Nephron progenitor cell (in vitro differentiated cells): ENCODE measurements at regions not wholly inside any gene's neighbourhood (a gene's known extent, or its start where the extent isn't known, plus 50 kb on each side); places are given as distances from the start of the nearest gene placed in this dataset.
A peak's percentile ranks its signal among the peaks of the same experiment; 100 is the strongest.
"Not testable (repeated sequence)": the region's sequence is repeated elsewhere in the genome, so short reads cannot be mapped to it uniquely, and the experiment has no call there.

Experiments
- DNase-seq: peaks from one replicate; pipeline ENCODE4 v3.0.0; 2021
- H3K27ac Mint-ChIP-seq: 2 replicates; pipeline ENCODE4 v1.8.0; 2021; ENCODE audit warnings: mild to moderate bottlenecking, moderate library complexity, mixed read lengths
- H3K27me3 Mint-ChIP-seq: 2 replicates; pipeline ENCODE4 v1.8.0; 2021; ENCODE audit warnings: mild to moderate bottlenecking, low read depth, mixed read lengths; ENCODE audit not compliant: poor library complexity
- H3K36me3 Mint-ChIP-seq: 2 replicates; pipeline ENCODE4 v1.8.0; 2021; ENCODE audit warnings: low read depth, mixed read lengths
- H3K4me1 Mint-ChIP-seq: 2 replicates; pipeline ENCODE4 v1.8.0; 2021; ENCODE audit warnings: mixed read lengths
- H3K4me3 Mint-ChIP-seq: 2 replicates; pipeline ENCODE4 v1.8.0; 2021; ENCODE audit warnings: mild to moderate bottlenecking, moderate library complexity, mixed read lengths
- H3K9me3 Mint-ChIP-seq: 2 replicates; pipeline ENCODE4 v1.8.0; 2021; ENCODE audit warnings: mild to moderate bottlenecking, moderate library complexity, mixed read lengths
- CTCF ChIP-seq: fragments of 200-600 bp; sonication (generic); IDR thresholded peaks from 2 replicates; pipeline ENCODE4 v1.5.0; 2021; ENCODE audit warnings: antibody characterized with exemption

DNA sequence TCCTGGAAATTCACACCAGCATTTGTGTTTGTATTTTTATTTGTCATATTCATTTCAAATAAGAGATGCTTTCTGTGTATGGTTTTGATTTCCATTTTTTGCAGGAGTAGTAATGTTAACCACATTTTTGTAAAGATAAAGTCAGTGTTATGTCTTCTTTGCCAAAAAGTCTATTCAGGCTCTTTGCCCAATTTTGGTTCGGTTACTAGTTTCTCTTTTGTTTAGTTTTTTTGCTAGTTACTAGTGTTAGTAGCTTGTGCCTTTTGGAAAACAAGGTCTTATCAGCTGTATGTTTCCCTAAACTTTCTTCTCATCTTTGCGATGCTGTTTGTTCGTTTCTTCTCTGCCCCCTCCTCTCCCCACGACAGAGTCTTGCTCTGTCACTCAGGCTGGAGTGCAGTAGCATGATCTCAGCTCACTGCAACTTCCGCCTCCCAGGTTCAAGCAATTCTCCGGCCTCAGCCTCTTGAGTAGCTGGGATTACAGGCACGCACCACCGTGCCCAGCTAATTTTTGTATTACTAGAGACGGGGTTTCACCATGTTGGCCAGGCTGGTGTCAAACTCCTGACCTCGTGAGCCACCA lies 112.3 kb upstream of the GRK3 start:
- H3K27me3 Mint-ChIP-seq = no peaks in the 10 kb centered on the region
- H3K4me3 Mint-ChIP-seq = peak overlapping the region; percentile 16
- H3K27ac Mint-ChIP-seq = no peak overlapping the region
- no peaks in the 10 kb centered on the region for H3K9me3 Mint-ChIP-seq
- H3K36me3 Mint-ChIP-seq = peaks cover 32% of the 10 kb centered on the region
- no peak for TF ChIP-seq CTCF
- peaks cover 46% of the 10 kb centered on the region for H3K4me1 Mint-ChIP-seq
- DNase-seq = no peak

GRCh38 chr22:25453058-25453457 lies 111.4 kb upstream of the GRK3 start:
- no peak for DNase-seq
- Mint-ChIP-seq H3K4me3 (no peak overlapping the region), H3K27ac (no peak overlapping the region), H3K36me3 (peaks cover 32% of the 10 kb centered on the region), H3K9me3 (no peaks in the 10 kb centered on the region), H3K27me3 (no peaks in the 10 kb centered on the region), H3K4me1 (peaks cover 37% of the 10 kb centered on the region)
- no peak for TF ChIP-seq CTCF

GRCh38 chr22:25453557-25453956 lies 110.9 kb upstream of the GRK3 start:
- Mint-ChIP-seq H3K9me3 (no peaks in the 10 kb centered on the region), H3K27ac (no peak overlapping the region), H3K27me3 (no peaks in the 10 kb centered on the region), H3K36me3 (peaks cover 35% of the 10 kb centered on the region), H3K4me1 (peaks cover 37% of the 10 kb centered on the region), H3K4me3 (no peak overlapping the region)
- DNase-seq = no peak
- TF ChIP-seq CTCF = no peak

DNA sequence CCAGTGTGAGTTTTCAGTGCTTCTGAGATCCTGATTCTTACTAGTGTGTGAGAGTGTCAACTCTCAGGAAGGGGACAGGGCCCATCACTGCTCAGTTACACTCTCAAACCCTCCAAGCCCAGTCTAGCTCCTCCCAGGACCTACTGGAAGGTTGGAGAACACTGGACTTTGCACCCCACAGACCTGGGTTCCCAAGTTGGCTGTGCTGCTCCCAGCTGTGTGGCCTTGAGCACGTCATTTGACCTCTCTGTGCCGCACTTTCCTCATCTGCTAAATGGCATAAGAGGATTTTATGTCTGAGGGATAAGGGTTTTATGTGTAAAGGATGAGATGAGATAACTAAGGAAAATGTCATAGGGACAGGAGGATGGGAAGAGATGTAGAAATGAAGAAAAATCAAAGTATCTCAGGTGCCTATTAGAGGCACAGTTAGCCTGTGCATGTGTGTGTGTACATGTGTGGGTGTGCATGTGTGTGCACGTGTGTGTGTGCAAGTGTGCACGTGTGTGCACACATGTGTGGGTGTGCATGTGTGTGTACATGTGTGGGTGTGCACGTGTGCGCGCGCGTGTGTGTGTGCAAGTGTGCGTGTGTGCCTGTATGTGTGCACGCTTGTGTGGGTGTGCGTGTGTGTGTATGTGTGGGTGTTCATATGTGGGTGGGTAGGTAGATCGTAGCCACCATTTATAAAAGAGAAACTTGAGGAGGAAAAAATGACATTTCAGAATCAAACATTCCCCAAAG lies 108.0 kb upstream of the GRK3 start:
- not testable (repeated sequence) for H3K27me3 Mint-ChIP-seq, H3K27ac Mint-ChIP-seq, H3K4me3 Mint-ChIP-seq, DNase-seq, H3K9me3 Mint-ChIP-seq
- H3K4me1 Mint-ChIP-seq = peaks cover 17% of the 10 kb centered on the region
- peaks cover 63% of the 10 kb centered on the region for H3K36me3 Mint-ChIP-seq

GRCh38 chr22:25458631-25459030 lies 105.8 kb upstream of the GRK3 start:
- peaks cover 72% of the 10 kb centered on the region for H3K36me3 Mint-ChIP-seq
- H3K4me1 Mint-ChIP-seq, H3K27me3 Mint-ChIP-seq, H3K27ac Mint-ChIP-seq, H3K9me3 Mint-ChIP-seq, H3K4me3 Mint-ChIP-seq, DNase-seq: not testable (repeated sequence)

DNA sequence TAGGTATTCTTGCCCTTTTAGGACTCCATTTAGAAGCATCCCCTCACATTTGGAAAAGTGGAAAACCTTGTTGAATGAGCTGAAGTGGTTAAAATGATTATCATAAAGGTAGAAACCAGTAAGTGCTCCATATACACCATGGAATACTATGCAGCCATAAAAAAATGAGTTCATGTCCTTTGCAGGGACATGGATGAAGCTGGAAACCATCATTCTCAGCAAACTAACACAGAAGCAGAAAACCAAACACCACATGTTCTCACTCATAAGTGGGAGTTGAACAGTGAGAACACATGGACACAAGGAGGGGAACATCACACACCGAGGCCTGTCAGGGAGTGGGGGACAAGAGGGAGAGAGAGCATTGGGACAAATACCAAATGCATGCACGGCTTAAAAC lies 103.8 kb upstream of the GRK3 start:
- not testable (repeated sequence) for H3K9me3 Mint-ChIP-seq, H3K27me3 Mint-ChIP-seq, H3K27ac Mint-ChIP-seq, H3K4me1 Mint-ChIP-seq, DNase-seq, H3K4me3 Mint-ChIP-seq
- peaks cover 58% of the 10 kb centered on the region for H3K36me3 Mint-ChIP-seq

GRCh38 chr22:25461301-25461700 lies 103.2 kb upstream of the GRK3 start:
- TF ChIP-seq CTCF = no peak
- Mint-ChIP-seq H3K36me3 (peaks cover 62% of the 10 kb centered on the region), H3K9me3 (no peaks in the 10 kb centered on the region), H3K4me3 (no peak overlapping the region), H3K27ac (no peak overlapping the region), H3K27me3 (no peaks in the 10 kb centered on the region), H3K4me1 (no peaks in the 10 kb centered on the region)
- DNase-seq = no peak
